BJ (cell line): ENCODE measurements at regions not wholly inside any gene's neighbourhood (a gene's known extent, or its start where the extent isn't known, plus 50 kb on each side); places are given as distances from the start of the nearest gene placed in this dataset.

Experiments used
- CTCF ChIA-PET: fragments of 350-600 bp; formaldehyde crosslinking; extraction: SDS; loops from one replicate; lab custom pipeline; 2021; ENCODE audit warnings: antibody characterized with exemption, inconsistent platforms; lab: Yijun Ruan, JAX
- POLR2A ChIA-PET: fragments of 300-600 bp; sonication (Branson Sonifier 250); formaldehyde crosslinking; extraction: SDS; loops from one replicate; lab custom pipeline; 2021; ENCODE audit warnings: antibody characterized with exemption; lab: Charles Lee
- DNase-seq: peaks from one replicate; pipeline ENCODE4 v3.0.0-alpha.2; 2011; ENCODE audit warnings: low read depth
- H3K27me3 ChIP-seq: 2 replicates; pipeline ENCODE4 v1.6.0; 2011; ENCODE audit warnings: low read length; ENCODE audit not compliant: control insufficient read depth, insufficient read depth
- H3K36me3 ChIP-seq: 2 replicates; pipeline ENCODE4 v1.5.1; 2011; ENCODE audit warnings: low read length; ENCODE audit not compliant: control insufficient read depth, insufficient read depth
- H3K4me3 ChIP-seq: 2 replicates; pipeline ENCODE4 v1.5.1; 2011; ENCODE audit warnings: low read depth, mild to moderate bottlenecking, control low read depth, low read length
- CTCF ChIP-seq: IDR thresholded peaks from 2 replicates; pipeline ENCODE4 v1.5.1; 2011; ENCODE audit warnings: low read depth, mild to moderate bottlenecking, control low read depth, inconsistent platforms, low read length, moderate library complexity; ENCODE audit not compliant: insufficient read depth

- ChIA-PET POLR2A (no interaction called here), CTCF (no interaction called here)
- Histone ChIP-seq H3K36me3 (no peaks in the 10 kb centered on the region), H3K27me3 (no peaks in the 10 kb centered on the region), H3K4me3 (no peak overlapping the region)
- no peak for TF ChIP-seq CTCF
- no peak for DNase-seq
These were observed 472.2 kb downstream of the MCTP2 start for GRCh38 chr15:94703596-94703995.

GRCh38 chr15:94704421-94704820, 473.1 kb downstream of the MCTP2 start:
- TF ChIP-seq CTCF = no peak
- H3K4me3 ChIP-seq = no peak overlapping the region
- no peak for DNase-seq
- CTCF ChIA-PET = no interaction called here
- POLR2A ChIA-PET = no interaction called here
- no peaks in the 10 kb centered on the region for H3K36me3 ChIP-seq
- no peaks in the 10 kb centered on the region for H3K27me3 ChIP-seq

GRCh38 chr15:94704946-94705345, 473.6 kb downstream of the MCTP2 start:
- ChIA-PET POLR2A (no interaction called here), CTCF (no interaction called here)
- no peak for TF ChIP-seq CTCF
- Histone ChIP-seq H3K27me3 (no peaks in the 10 kb centered on the region), H3K4me3 (no peak overlapping the region), H3K36me3 (no peaks in the 10 kb centered on the region)
- no peak for DNase-seq

GRCh38 chr15:94709319-94709718, 478.0 kb downstream of the MCTP2 start:
- no peaks in the 10 kb centered on the region for H3K27me3 ChIP-seq
- no peak for TF ChIP-seq CTCF

DNA sequence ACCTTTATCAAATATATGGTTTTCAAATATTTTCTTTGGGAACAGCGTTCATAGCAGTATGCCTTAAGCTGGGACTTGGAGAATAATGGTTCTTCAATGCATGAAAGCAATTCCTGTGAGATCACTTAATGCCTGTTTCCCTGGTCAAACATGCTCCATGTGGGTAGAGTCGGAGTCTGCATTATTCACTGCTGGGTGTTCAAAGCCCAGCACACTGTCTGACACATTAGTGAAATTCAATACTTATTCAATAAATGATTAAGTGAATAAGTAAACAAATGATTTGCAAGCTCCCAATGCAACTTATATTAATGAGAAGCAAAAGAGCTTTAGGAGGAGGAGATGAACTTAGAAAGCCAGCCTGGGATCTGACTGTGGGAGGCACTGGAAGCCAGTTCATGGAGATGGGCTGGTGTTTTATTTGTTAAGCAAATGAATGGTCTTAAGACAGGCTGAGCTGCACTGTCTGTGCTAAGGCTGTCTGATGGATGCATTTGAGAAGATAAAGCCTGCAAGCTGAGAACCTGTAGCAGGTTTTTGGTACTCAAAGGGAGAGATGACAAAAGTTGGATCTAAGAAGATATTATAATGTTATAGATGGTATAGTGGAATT, 490.8 kb downstream of the MCTP2 start:
- CTCF ChIA-PET = no interaction called here
- H3K27me3 ChIP-seq = no peaks in the 10 kb centered on the region
- H3K36me3 ChIP-seq = no peaks in the 10 kb centered on the region
- no peak overlapping the region for H3K4me3 ChIP-seq
- POLR2A ChIA-PET = no interaction called here
- DNase-seq = no peak
- TF ChIP-seq CTCF = no peak

More at GRCh38 chr15:94709319-94709718, 478.0 kb downstream of the MCTP2 start:
- DNase-seq = no peak
- Histone ChIP-seq H3K4me3 (no peak overlapping the region), H3K36me3 (no peaks in the 10 kb centered on the region)
- ChIA-PET CTCF (no interaction called here), POLR2A (no interaction called here)
